ENCODE measurements at regions not wholly inside any gene's neighbourhood (a gene's known extent, or its start where the extent isn't known, plus 50 kb on each side); places are given as distances from the start of the nearest gene placed in this dataset.

DNA sequence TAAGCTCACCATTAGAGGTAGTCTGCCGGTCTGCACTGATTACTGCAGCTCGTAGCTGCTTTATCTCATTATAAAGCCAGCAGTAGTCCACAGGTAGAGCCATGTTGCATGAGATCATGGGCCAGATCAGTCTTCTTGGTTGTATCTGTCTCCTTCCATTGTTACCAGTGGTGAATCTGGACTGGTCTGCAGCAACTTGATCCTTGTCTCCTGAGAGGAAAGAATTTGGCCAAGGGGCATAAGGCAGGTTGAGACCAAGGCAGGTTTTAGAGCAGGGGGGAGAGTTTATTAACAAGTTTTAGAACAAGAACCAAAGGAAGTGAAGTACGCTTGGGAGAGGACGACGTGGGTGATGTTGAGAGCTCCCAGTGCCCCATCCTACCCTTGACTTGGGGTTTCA, 228.5 kb downstream of the STIM2 start:
- TF ChIP-seq, protein P1, sequence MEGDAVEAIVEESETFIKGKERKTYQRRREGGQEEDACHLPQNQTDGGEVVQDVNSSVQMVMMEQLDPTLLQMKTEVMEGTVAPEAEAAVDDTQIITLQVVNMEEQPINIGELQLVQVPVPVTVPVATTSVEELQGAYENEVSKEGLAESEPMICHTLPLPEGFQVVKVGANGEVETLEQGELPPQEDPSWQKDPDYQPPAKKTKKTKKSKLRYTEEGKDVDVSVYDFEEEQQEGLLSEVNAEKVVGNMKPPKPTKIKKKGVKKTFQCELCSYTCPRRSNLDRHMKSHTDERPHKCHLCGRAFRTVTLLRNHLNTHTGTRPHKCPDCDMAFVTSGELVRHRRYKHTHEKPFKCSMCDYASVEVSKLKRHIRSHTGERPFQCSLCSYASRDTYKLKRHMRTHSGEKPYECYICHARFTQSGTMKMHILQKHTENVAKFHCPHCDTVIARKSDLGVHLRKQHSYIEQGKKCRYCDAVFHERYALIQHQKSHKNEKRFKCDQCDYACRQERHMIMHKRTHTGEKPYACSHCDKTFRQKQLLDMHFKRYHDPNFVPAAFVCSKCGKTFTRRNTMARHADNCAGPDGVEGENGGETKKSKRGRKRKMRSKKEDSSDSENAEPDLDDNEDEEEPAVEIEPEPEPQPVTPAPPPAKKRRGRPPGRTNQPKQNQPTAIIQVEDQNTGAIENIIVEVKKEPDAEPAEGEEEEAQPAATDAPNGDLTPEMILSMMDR (conservative IDR thresholded peaks at IDR 0.05; ENCODE audit: low read depth in 2 of 2), result no peak
- TF ChIP-seq POLR2AphosphoS5 (IDR thresholded peaks at IDR 0.05; ENCODE audit: low read depth) (no peak), EZH2phosphoT487 (IDR thresholded peaks at IDR 0.05; ENCODE audit: unreplicated experiment) (no peak)
